Skeletal muscle tissue (tissue), 3 donors: ENCODE measurements at regions not wholly inside any gene's neighbourhood (a gene's known extent, or its start where the extent isn't known, plus 50 kb on each side); places are given as distances from the start of the nearest gene placed in this dataset.

Experiments
- H3K27ac ChIP-seq: one replicate; pipeline ENCODE4 v1.7.0; 2013; ENCODE audit warnings: mild to moderate bottlenecking, low read depth, low read length, inconsistent platforms
- H3K27me3 ChIP-seq, 3 donors: one replicate each; pipeline ENCODE4 v1.7.0; 2013; ENCODE audit warnings: low read length in 3 of 3; ENCODE audit not compliant: control insufficient read depth in 3 of 3, insufficient read depth in 3 of 3
- H3K36me3 ChIP-seq, 3 donors: one replicate each; pipeline ENCODE4 v1.7.0; 2013; ENCODE audit warnings: low read length in 3 of 3; ENCODE audit not compliant: control insufficient read depth in 3 of 3, insufficient read depth in 3 of 3
- H3K4me1 ChIP-seq, 3 donors: one replicate each; pipeline ENCODE4 v1.7.0; 2013; ENCODE audit warnings: low read length in 3 of 3, mild to moderate bottlenecking in 3 of 3; ENCODE audit not compliant: control insufficient read depth in 3 of 3, insufficient read depth in 3 of 3
- H3K4me3 ChIP-seq, 3 donors: one replicate each; pipeline ENCODE4 v1.7.0; 2013; ENCODE audit warnings: low read length in 3 of 3
- H3K9ac ChIP-seq, 3 donors: one replicate each; pipeline ENCODE4 v1.7.0; 2013; ENCODE audit warnings: low read length in 3 of 3, mild to moderate bottlenecking in 3 of 3, moderate library complexity in 2 of 3, low read depth in 1 of 3
- H3K9me3 ChIP-seq, 3 donors: one replicate each; pipeline ENCODE4 v1.7.0; 2013; ENCODE audit warnings: low read length in 3 of 3; ENCODE audit not compliant: control insufficient read depth in 3 of 3
- donor health status: Osteomylitis.

- Histone ChIP-seq H3K4me3 (no peak overlapping the region), H3K4me1 (peaks cover 0 to 6% (median 0%) of the 10 kb centered on the region in 3 donors), H3K36me3 (no peaks in the 10 kb centered on the region), H3K9ac (no peak overlapping the region), H3K27ac (no peak overlapping the region), H3K9me3 (no peaks in the 10 kb centered on the region), H3K27me3 (peaks cover 0 to 2% (median 0%) of the 10 kb centered on the region in 3 donors)
Measured at GRCh38 chr1:221468546-221468945, 273.3 kb downstream of the DUSP10 start.

DNA sequence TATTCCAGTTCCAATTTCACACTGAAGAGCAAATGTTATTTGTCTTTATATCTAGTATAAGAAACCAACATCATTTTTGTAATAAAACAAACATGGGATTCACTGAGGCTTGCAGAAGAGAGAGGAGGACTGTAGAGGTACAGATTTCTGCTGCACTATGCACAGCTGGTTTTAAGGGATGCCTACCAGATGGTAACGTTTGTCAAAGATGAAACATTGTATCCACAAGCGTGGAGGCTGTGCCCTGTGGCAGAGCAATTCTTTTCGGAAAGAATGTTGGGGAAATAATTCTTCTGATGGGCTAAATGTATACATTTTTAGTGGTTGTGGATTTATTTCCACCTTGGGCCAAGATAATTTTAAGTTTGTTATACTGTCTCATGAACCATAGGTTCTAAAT lies 272.4 kb downstream of the DUSP10 start:
- H3K27ac ChIP-seq = no peak overlapping the region
- H3K27me3 ChIP-seq = peaks cover 0 to 2% (median 0%) of the 10 kb centered on the region in 3 donors
- H3K36me3 ChIP-seq = no peaks in the 10 kb centered on the region
- H3K4me3 ChIP-seq = no peak overlapping the region
- no peaks in the 10 kb centered on the region for H3K9me3 ChIP-seq
- no peak overlapping the region for H3K9ac ChIP-seq
- H3K4me1 ChIP-seq = no peaks in the 10 kb centered on the region

DNA sequence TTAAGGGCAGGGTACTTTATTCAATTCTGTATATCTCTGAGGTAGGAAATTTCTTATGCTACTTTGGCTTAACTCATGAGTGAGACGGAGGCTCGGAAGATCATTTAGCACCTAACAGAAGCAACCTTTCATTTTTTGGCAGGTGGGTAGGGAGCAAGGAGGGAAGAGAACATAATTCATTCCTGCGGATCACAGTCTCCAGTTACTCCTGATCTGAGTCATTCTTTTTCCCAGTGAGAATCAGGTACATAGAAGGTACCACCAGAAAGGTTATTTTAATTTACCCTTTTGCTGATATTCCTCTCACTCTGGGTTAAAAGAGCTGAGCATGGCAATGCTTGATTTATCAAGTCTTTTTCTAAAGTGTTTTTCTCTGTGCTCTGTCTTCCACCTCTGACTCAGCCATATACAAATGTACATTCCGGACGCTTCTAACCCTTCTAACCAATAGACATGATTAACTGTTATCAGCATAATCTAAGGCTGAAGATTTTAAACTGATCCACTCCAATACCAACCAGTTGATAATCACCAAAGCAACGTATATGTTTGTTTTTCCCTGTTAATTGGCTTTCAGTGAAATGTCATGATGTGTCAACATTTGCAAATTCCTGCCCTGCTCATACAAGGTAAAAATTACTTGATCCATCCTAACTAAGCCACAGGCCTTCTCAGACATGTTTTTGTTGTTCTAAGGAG lies 271.7 kb downstream of the DUSP10 start:
- no peak overlapping the region for H3K4me3 ChIP-seq
- no peaks in the 10 kb centered on the region for H3K36me3 ChIP-seq
- peaks cover 0 to 2% (median 0%) of the 10 kb centered on the region in 3 donors for H3K27me3 ChIP-seq
- no peak overlapping the region for H3K9ac ChIP-seq
- no peaks in the 10 kb centered on the region for H3K9me3 ChIP-seq
- no peaks in the 10 kb centered on the region for H3K4me1 ChIP-seq
- H3K27ac ChIP-seq = no peak overlapping the region

- H3K9ac ChIP-seq = no peak overlapping the region
- H3K27me3 ChIP-seq = peaks cover 0 to 2% (median 0%) of the 10 kb centered on the region in 3 donors
- H3K9me3 ChIP-seq = no peaks in the 10 kb centered on the region
- no peak overlapping the region for H3K4me3 ChIP-seq
- H3K4me1 ChIP-seq = peaks cover 0 to 6% (median 0%) of the 10 kb centered on the region in 3 donors
- H3K36me3 ChIP-seq = no peaks in the 10 kb centered on the region
- H3K27ac ChIP-seq = no peak overlapping the region
Measured at GRCh38 chr1:221473411-221473810, 268.5 kb downstream of the DUSP10 start.

- Histone ChIP-seq H3K36me3 (no peaks in the 10 kb centered on the region), H3K27me3 (peaks cover 0 to 2% (median 0%) of the 10 kb centered on the region in 3 donors), H3K4me1 (peaks cover 0 to 6% (median 0%) of the 10 kb centered on the region in 3 donors), H3K4me3 (no peak overlapping the region), H3K27ac (no peak overlapping the region), H3K9me3 (no peaks in the 10 kb centered on the region), H3K9ac (no peak overlapping the region)
Measured at GRCh38 chr1:221477252-221477651, 264.6 kb downstream of the DUSP10 start.

DNA sequence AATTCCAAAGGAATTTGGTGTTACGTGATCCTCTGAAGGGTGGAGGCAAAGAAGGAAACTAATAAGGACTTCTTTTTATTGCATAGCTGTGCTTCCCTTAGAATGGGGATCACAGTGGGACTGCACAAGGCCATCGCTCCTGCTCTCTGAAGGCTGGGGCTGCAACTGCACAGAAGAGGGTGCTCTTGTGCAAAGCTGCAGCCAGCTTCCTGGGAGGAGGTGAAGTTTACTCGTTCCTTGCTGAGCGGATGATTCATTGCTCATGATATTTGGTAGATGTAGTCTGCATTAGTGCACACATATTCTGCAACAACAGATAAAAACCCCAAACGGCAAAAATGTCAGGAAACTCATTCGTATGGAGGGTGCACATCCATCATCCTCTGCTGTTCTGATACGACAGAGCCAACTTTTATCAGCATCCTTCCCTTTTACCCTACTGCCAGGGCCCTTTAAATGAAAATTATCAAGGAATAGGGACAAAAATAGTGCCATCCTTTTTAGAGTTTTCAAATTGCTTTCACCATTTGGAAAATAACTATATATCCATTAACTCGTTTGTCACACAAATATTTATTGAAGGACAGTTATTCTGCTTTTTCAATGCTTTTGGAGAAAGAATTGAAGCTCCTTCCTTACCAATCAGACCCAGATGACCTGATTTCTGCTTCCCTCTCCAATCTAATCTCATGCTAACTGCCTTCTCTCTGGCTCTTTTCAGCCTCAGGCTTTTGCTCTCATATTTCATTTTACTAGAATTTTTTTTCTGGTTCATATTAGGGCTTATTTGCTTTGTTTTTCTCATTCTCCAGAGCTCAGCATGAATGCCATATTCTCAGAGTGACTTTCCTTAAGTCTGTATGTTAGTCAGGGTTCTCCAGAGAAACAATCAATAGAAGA lies 263.6 kb downstream of the DUSP10 start:
- Histone ChIP-seq H3K27me3 (no peaks in the 10 kb centered on the region), H3K4me1 (peaks cover 0 to 6% (median 0%) of the 10 kb centered on the region in 3 donors), H3K4me3 (no peak overlapping the region), H3K27ac (no peak overlapping the region), H3K9me3 (no peaks in the 10 kb centered on the region), H3K9ac (no peak overlapping the region), H3K36me3 (no peaks in the 10 kb centered on the region)

- H3K4me3 ChIP-seq = no peak overlapping the region
- H3K9ac ChIP-seq = no peak overlapping the region
- H3K9me3 ChIP-seq = no peaks in the 10 kb centered on the region
- H3K36me3 ChIP-seq = no peaks in the 10 kb centered on the region
- H3K27me3 ChIP-seq = no peaks in the 10 kb centered on the region
- no peak overlapping the region for H3K27ac ChIP-seq
- H3K4me1 ChIP-seq = no peaks in the 10 kb centered on the region
Measured at GRCh38 chr1:221487781-221488524, 253.9 kb downstream of the DUSP10 start.

- H3K9me3 ChIP-seq = no peaks in the 10 kb centered on the region
- H3K4me1 ChIP-seq = no peaks in the 10 kb centered on the region
- H3K27me3 ChIP-seq = no peaks in the 10 kb centered on the region
- H3K9ac ChIP-seq = no peak overlapping the region
- H3K36me3 ChIP-seq = no peaks in the 10 kb centered on the region
- no peak overlapping the region for H3K27ac ChIP-seq
- H3K4me3 ChIP-seq = no peak overlapping the region
Measured at GRCh38 chr1:221488550-221488949, 253.3 kb downstream of the DUSP10 start.

DNA sequence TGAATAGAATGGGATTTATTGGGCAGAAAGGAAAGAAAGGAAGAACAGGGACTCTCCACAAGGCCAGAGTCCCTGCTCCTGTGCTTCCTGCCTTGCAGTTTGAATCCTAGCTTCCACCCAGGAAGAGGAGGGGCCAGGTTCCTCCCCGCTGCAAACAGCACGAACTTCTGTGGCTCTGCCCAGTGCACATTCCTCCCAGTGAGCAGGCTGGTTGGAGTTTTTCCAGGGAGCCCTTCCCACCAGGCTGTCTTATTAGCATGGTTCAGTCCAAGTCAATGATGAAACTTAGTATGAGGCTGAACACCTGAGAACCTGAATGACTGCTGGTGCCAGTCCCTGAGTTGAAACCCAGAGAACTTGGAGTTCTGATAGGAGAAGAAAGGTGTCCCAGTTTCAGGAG lies 247.2 kb downstream of the DUSP10 start:
- peak overlapping the region in 1 of 3 donors; percentile 27 for H3K9ac ChIP-seq
- H3K27ac ChIP-seq = no peak overlapping the region
- no peaks in the 10 kb centered on the region for H3K36me3 ChIP-seq
- peaks cover 0 to 6% (median 3%) of the 10 kb centered on the region in 3 donors for H3K4me1 ChIP-seq
- H3K9me3 ChIP-seq = no peaks in the 10 kb centered on the region
- H3K4me3 ChIP-seq = peak overlapping the region in 1 of 3 donors; percentile 6
- H3K27me3 ChIP-seq = no peaks in the 10 kb centered on the region
